ENCODE measurements at regions not wholly inside any gene's neighbourhood (a gene's known extent, or its start where the extent isn't known, plus 50 kb on each side); places are given as distances from the start of the nearest gene placed in this dataset.

DNA sequence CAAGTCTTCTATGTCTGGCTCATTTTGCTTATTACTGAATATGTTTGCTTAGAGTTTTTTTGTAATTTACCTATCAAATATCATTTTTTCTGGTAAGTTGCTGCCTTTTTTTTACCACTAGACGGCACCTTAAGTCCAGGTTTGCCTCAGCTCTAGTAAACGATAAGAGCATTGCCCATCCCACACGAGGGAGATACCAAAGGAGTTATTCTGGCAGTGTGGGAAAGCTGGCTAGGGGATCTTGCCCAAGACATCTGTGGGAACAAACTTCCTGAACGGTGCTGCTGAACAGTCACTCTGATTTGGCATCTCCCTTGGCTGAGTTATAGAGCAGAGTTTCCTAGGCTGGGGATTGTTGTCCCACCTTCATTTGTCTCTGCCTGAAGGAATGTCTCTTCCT, 306.4 kb downstream of the COL12A1 start:
- TF ChIP-seq ARNTL (CRISPR knock-in tag; IDR thresholded peaks at IDR 0.05; ENCODE audit: borderline replicate concordance, low read depth) (no peak), ESRRG (CRISPR knock-in tag; IDR thresholded peaks at IDR 0.05) (no peak), RARB (CRISPR knock-in tag; IDR thresholded peaks at IDR 0.05) (no peak), ZC3H10 (CRISPR knock-in tag; IDR thresholded peaks at IDR 0.05) (no peak), ZFP3 (CRISPR knock-in tag; IDR thresholded peaks at IDR 0.05) (no peak), ISL1 (CRISPR knock-in tag; IDR thresholded peaks at IDR 0.05) (no peak)
- TF ChIP-seq, protein P1, sequence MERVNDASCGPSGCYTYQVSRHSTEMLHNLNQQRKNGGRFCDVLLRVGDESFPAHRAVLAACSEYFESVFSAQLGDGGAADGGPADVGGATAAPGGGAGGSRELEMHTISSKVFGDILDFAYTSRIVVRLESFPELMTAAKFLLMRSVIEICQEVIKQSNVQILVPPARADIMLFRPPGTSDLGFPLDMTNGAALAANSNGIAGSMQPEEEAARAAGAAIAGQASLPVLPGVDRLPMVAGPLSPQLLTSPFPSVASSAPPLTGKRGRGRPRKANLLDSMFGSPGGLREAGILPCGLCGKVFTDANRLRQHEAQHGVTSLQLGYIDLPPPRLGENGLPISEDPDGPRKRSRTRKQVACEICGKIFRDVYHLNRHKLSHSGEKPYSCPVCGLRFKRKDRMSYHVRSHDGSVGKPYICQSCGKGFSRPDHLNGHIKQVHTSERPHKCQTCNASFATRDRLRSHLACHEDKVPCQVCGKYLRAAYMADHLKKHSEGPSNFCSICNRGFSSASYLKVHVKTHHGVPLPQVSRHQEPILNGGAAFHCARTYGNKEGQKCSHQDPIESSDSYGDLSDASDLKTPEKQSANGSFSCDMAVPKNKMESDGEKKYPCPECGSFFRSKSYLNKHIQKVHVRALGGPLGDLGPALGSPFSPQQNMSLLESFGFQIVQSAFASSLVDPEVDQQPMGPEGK (CRISPR knock-in tag; IDR thresholded peaks at IDR 0.05; ENCODE audit: borderline replicate concordance): no peak

All from SK-N-SH treated with all-trans-retinoic acid at 6 μM for 48 hours (cell line).